ENCODE measurements at regions not wholly inside any gene's neighbourhood (a gene's known extent, or its start where the extent isn't known, plus 50 kb on each side); places are given as distances from the start of the nearest gene placed in this dataset.

- DNase-seq (ENCODE audit: low read depth) = no peak
Measured at GRCh38 chr1:56390934-56391731, 188.2 kb downstream of the PLPP3 start.

- DNase-seq (ENCODE audit: low read depth) = no peak
Measured at GRCh38 chr1:56390232-56390867, 189.0 kb downstream of the PLPP3 start.

GRCh38 chr1:56389813-56390212 lies 189.6 kb downstream of the PLPP3 start:
- DNase-seq (ENCODE audit: low read depth) = no peak

GRCh38 chr1:56387071-56387740 lies 192.2 kb downstream of the PLPP3 start:
- no peak for DNase-seq (ENCODE audit: low read depth)

GRCh38 chr1:56385314-56385713 lies 194.0 kb downstream of the PLPP3 start:
- no peak for DNase-seq (ENCODE audit: low read depth)

- DNase-seq (ENCODE audit: low read depth) = no peak
Measured at GRCh38 chr1:56382929-56383328, 196.4 kb downstream of the PLPP3 start.

GRCh38 chr1:56380531-56380930 lies 198.8 kb downstream of the PLPP3 start:
- DNase-seq (ENCODE audit: low read depth) = no peak

- no peak for DNase-seq (ENCODE audit: low read depth)
Measured at GRCh38 chr1:56378341-56379070, 200.9 kb downstream of the PLPP3 start.

- DNase-seq (ENCODE audit: low read depth) = no peak
Measured at GRCh38 chr1:56377431-56377830, 201.9 kb downstream of the PLPP3 start.

- no peak for DNase-seq (ENCODE audit: low read depth)
Measured at GRCh38 chr1:56376188-56376984, 203.0 kb downstream of the PLPP3 start.

- DNase-seq (ENCODE audit: low read depth) = no peak
Measured at GRCh38 chr1:56375326-56375804, 204.0 kb downstream of the PLPP3 start.

- DNase-seq (ENCODE audit: low read depth) = no peak
Measured at GRCh38 chr1:56374026-56374974, 205.1 kb downstream of the PLPP3 start.

- no peak for DNase-seq (ENCODE audit: low read depth)
Measured at GRCh38 chr1:56370513-56370912, 208.8 kb downstream of the PLPP3 start.

GRCh38 chr1:56363007-56363770 lies 216.2 kb downstream of the PLPP3 start:
- no peak for DNase-seq (ENCODE audit: low read depth)

- DNase-seq (ENCODE audit: low read depth) = no peak
Measured at GRCh38 chr1:56360021-56360420, 219.3 kb downstream of the PLPP3 start.

GRCh38 chr1:56359056-56359455 lies 220.3 kb downstream of the PLPP3 start:
- no peak for DNase-seq (ENCODE audit: low read depth)

GRCh38 chr1:56357927-56358690 lies 221.3 kb downstream of the PLPP3 start:
- no peak for DNase-seq (ENCODE audit: low read depth)

GRCh38 chr1:56356376-56356990 lies 222.9 kb downstream of the PLPP3 start:
- no peak for DNase-seq (ENCODE audit: low read depth)
